HL-60 (cell line): ENCODE measurements at regions not wholly inside any gene's neighbourhood (a gene's known extent, or its start where the extent isn't known, plus 50 kb on each side); places are given as distances from the start of the nearest gene placed in this dataset.

Experiments
- DNase-seq, 2 experiments: peaks; one replicate each; pipeline ENCODE4 v3.0.0-alpha.2; 2010 to 2020; ENCODE audit warnings: low read depth in 1 of 2, low spot score in 1 of 2
- H3K27ac ChIP-seq: fragments of 250-450 bp; sonication (Bioruptor Pico); replicated peaks from 2 replicates; pipeline ENCODE4 v1.5.1; 2020; ENCODE audit warnings: mild to moderate bottlenecking, moderate library complexity
- H3K27me3 ChIP-seq: fragments of 250-450 bp; sonication (Bioruptor Pico); 2 replicates; pipeline ENCODE4 v1.5.1; 2021; ENCODE audit warnings: mild to moderate bottlenecking, moderate library complexity; ENCODE audit not compliant: insufficient read depth, poor library complexity, severe bottlenecking
- H3K4me3 ChIP-seq: replicated peaks from 2 replicates; pipeline ENCODE4 v1.5.1; 2011; ENCODE audit warnings: mild to moderate bottlenecking, control low read depth, low read length; ENCODE audit not compliant: insufficient read depth
- GABPA ChIP-seq: IDR thresholded peaks from 2 replicates; pipeline ENCODE4 v1.6.1; 2012; ENCODE audit warnings: low read depth
- POLR2AphosphoS5 ChIP-seq: IDR thresholded peaks from 2 replicates; pipeline ENCODE4 v1.6.1; 2012; ENCODE audit warnings: low read depth
- SPI1 ChIP-seq: IDR thresholded peaks from 2 replicates; pipeline ENCODE4 v1.6.1; 2012; ENCODE audit warnings: low read depth, mild to moderate bottlenecking, borderline replicate concordance
- TF ChIP-seq, protein P1 (sequence below): IDR thresholded peaks from one replicate; pipeline ENCODE4 v1.5.1; 2011; ENCODE audit warnings: low read length, control low read depth, inconsistent platforms; ENCODE audit not compliant: insufficient read depth
- TF ChIP-seq, protein P2 (sequence below): IDR thresholded peaks from 2 replicates; pipeline ENCODE4 v1.6.1; 2012; ENCODE audit warnings: low read depth; ENCODE audit not compliant: insufficient replicate concordance

DNA sequence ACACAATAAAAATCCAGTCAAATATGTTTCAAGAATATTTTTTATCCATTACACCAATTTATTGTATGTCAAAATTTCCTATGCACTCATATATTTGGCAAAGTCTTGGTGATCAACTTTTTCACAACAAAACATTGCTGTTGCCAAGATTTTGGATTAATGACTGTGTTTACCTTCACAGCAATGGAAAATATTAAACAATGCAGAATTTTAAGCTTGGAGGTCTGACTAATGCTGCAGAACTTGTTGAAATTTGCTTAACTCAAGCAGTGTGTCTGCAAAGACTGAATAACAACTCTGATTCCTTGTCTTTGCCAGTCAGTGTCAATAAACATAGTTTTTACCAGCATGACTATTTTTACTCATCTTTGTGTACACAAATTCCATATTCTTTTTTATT lies 336.4 kb downstream of the CCER1 start:
- H3K4me3 ChIP-seq: no peak overlapping the region
- no peak for DNase-seq
- TF ChIP-seq SPI1 (no peak), GABPA (no peak), POLR2AphosphoS5 (no peak)
- TF ChIP-seq, protein P1, sequence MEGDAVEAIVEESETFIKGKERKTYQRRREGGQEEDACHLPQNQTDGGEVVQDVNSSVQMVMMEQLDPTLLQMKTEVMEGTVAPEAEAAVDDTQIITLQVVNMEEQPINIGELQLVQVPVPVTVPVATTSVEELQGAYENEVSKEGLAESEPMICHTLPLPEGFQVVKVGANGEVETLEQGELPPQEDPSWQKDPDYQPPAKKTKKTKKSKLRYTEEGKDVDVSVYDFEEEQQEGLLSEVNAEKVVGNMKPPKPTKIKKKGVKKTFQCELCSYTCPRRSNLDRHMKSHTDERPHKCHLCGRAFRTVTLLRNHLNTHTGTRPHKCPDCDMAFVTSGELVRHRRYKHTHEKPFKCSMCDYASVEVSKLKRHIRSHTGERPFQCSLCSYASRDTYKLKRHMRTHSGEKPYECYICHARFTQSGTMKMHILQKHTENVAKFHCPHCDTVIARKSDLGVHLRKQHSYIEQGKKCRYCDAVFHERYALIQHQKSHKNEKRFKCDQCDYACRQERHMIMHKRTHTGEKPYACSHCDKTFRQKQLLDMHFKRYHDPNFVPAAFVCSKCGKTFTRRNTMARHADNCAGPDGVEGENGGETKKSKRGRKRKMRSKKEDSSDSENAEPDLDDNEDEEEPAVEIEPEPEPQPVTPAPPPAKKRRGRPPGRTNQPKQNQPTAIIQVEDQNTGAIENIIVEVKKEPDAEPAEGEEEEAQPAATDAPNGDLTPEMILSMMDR: no peak
- TF ChIP-seq, protein P2, sequence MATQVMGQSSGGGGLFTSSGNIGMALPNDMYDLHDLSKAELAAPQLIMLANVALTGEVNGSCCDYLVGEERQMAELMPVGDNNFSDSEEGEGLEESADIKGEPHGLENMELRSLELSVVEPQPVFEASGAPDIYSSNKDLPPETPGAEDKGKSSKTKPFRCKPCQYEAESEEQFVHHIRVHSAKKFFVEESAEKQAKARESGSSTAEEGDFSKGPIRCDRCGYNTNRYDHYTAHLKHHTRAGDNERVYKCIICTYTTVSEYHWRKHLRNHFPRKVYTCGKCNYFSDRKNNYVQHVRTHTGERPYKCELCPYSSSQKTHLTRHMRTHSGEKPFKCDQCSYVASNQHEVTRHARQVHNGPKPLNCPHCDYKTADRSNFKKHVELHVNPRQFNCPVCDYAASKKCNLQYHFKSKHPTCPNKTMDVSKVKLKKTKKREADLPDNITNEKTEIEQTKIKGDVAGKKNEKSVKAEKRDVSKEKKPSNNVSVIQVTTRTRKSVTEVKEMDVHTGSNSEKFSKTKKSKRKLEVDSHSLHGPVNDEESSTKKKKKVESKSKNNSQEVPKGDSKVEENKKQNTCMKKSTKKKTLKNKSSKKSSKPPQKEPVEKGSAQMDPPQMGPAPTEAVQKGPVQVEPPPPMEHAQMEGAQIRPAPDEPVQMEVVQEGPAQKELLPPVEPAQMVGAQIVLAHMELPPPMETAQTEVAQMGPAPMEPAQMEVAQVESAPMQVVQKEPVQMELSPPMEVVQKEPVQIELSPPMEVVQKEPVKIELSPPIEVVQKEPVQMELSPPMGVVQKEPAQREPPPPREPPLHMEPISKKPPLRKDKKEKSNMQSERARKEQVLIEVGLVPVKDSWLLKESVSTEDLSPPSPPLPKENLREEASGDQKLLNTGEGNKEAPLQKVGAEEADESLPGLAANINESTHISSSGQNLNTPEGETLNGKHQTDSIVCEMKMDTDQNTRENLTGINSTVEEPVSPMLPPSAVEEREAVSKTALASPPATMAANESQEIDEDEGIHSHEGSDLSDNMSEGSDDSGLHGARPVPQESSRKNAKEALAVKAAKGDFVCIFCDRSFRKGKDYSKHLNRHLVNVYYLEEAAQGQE: no peak
- no peak overlapping the region for H3K27ac ChIP-seq
- H3K27me3 ChIP-seq: no peaks in the 10 kb centered on the region

DNA sequence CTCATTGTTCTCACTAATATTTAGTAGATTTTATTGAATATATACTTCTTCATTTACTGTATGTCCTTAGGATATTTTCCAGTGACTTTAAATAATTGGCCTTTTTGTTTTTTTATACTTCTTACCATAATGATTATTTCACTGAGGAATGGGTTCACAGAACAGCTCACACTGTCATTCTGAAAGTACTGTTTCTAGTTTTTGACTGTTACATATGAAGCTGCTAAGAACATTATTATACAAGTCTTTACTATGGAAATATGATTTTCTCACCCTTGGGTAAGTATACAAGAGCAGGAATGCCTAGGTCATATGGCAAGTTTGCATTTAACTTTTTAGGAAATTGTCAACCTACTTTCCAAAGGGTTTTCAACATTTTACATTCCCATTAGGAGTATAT lies 343.1 kb downstream of the CCER1 start:
- TF ChIP-seq POLR2AphosphoS5 (no peak), GABPA (no peak), SPI1 (no peak)
- TF ChIP-seq, protein P2: no peak
- TF ChIP-seq, protein P1: no peak
- no peaks in the 10 kb centered on the region for H3K27me3 ChIP-seq
- H3K27ac ChIP-seq: no peak overlapping the region
- DNase-seq: no peak
- no peak overlapping the region for H3K4me3 ChIP-seq

DNA sequence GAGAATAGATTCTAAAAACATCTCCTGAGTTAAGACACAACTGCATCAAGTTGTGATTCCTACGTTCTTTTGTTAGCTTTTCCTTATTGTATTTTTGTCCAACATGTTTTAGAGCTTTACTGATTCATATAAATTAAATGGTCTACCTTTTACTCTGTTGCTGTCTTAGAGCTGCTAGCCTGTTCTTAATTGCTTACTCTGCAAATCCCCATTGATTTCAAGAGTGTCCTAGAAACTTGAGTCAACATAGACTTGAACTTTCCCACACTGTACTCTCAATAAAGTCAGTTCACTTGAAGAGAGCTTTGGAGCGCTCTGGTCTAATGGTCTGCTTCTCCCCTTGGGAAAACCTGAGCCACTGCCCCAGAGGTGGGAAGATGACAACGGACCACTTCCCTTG lies 343.9 kb downstream of the CCER1 start:
- no peak for DNase-seq
- TF ChIP-seq, protein P1: no peak
- no peak for TF ChIP-seq POLR2AphosphoS5
- TF ChIP-seq, protein P2: no peak
- TF ChIP-seq GABPA: no peak
- no peak for TF ChIP-seq SPI1
- H3K27ac ChIP-seq: no peak overlapping the region
- no peaks in the 10 kb centered on the region for H3K27me3 ChIP-seq
- no peak overlapping the region for H3K4me3 ChIP-seq
